LNCaP clone FGC (cell line): ENCODE measurements at regions not wholly inside any gene's neighbourhood (a gene's known extent, or its start where the extent isn't known, plus 50 kb on each side); places are given as distances from the start of the nearest gene placed in this dataset.
A peak's percentile ranks its signal among the peaks of the same experiment; 100 is the strongest.
"Not testable (repeated sequence)": the region's sequence is repeated elsewhere in the genome, so short reads cannot be mapped to it uniquely, and the experiment has no call there.

Experiments used
- DNase-seq: peaks from one replicate; pipeline ENCODE4 v3.0.0-alpha.2; 2011; ENCODE audit warnings: low read depth
- H3K4me3 ChIP-seq: 2 replicates; pipeline ENCODE4 v1.5.1; 2011; ENCODE audit warnings: mild to moderate bottlenecking, low read depth, low read length, control low read depth
- TF ChIP-seq, protein P1 (sequence below): IDR thresholded peaks from 2 replicates; pipeline ENCODE4 v1.5.1; 2012; ENCODE audit warnings: mild to moderate bottlenecking; ENCODE audit not compliant: control insufficient read depth, insufficient read depth; ENCODE audit errors: extremely low read depth

DNA sequence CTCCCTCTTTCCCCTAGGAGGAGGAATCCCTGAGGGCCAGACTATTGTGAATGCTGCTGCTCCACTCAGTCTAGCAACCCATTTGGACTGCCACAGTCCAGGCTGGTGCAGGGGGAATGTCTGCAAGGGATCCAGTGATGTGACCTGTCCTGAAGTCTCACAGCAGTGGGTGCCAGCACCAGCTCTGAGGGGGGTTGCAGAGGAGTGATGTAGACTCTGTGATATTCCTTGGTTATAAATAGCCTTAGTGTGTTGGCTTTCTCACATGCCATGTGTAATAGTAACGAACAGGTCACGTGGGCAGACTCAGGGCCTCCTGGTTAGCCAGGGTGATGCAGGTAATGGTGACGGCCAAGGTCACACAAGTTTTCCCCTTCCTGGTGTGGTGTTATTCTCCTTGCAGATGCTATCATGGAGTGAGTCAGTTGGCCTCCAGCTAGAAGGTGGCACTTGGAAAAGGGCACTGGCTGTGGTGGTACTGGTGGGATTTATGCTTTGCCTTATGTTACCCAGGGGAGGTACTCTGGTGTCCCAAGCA, 404.4 kb downstream of the UTRN start:
- TF ChIP-seq, protein P1, sequence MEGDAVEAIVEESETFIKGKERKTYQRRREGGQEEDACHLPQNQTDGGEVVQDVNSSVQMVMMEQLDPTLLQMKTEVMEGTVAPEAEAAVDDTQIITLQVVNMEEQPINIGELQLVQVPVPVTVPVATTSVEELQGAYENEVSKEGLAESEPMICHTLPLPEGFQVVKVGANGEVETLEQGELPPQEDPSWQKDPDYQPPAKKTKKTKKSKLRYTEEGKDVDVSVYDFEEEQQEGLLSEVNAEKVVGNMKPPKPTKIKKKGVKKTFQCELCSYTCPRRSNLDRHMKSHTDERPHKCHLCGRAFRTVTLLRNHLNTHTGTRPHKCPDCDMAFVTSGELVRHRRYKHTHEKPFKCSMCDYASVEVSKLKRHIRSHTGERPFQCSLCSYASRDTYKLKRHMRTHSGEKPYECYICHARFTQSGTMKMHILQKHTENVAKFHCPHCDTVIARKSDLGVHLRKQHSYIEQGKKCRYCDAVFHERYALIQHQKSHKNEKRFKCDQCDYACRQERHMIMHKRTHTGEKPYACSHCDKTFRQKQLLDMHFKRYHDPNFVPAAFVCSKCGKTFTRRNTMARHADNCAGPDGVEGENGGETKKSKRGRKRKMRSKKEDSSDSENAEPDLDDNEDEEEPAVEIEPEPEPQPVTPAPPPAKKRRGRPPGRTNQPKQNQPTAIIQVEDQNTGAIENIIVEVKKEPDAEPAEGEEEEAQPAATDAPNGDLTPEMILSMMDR: no peak
- no peak for DNase-seq
- H3K4me3 ChIP-seq: no peak overlapping the region

DNA sequence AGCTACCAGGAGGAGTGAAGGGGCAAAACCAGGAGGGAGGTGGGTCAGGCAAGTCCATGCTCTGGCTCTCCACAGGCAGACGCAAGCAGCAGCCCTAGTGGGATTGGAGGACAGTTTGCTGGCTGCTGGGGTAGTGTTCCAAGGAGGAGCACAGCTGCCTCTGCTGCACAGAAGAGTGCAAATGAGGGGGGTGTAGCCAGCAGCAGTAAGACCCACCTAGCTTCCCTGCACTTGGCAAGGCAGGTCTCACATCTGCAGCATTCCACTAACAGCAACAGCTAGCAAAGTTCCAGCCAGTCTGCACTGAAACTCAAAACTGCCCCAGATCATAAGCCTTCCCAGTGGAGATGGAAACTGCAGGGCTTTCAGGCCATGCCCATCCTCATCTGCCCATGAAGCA, 405.0 kb downstream of the UTRN start:
- TF ChIP-seq, protein P1: no peak
- H3K4me3 ChIP-seq: no peak overlapping the region
- DNase-seq: no peak

DNA sequence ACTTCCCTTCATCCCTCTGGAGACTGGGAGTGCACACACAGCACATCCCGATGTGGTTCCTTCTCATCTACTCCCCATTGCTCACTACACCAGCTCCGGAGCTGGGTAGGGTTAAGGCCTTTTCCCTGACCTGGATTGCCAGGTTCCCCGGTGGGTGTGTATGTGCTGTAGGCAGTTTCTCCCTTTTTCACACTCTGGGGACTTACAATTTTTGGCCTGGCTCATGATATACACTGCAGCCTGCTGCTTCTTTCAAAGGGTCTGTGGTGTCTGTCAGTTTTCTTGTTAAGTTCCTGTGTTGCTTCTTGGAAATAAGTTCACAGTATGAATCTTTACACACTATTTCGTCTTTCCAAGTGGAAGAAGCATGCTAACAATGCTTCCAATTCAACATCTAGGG, 405.5 kb downstream of the UTRN start:
- DNase-seq: no peak
- TF ChIP-seq, protein P1: no peak

DNA sequence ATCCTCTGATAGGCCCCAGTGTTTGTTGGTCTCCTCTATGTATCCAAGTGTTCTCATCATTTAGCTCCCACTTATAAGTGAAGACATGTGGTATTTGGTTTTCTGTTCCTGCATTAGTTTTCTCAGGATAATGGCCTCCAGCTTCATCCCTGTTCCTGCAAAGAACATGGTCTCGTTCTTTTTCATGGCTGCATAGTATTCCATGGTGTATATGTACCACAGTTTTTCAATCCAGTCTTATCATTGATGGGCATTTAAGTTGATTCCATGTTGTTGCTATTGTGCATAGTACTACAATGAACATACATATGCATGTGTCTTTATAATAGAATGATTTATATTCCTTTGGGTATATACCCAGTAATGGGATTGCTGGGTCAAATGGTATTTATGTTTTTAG, 406.9 kb downstream of the UTRN start:
- H3K4me3 ChIP-seq, DNase-seq: not testable (repeated sequence)

More for the DNA sequence above, 405.5 kb downstream of the UTRN start:
- no peak overlapping the region for H3K4me3 ChIP-seq

DNA sequence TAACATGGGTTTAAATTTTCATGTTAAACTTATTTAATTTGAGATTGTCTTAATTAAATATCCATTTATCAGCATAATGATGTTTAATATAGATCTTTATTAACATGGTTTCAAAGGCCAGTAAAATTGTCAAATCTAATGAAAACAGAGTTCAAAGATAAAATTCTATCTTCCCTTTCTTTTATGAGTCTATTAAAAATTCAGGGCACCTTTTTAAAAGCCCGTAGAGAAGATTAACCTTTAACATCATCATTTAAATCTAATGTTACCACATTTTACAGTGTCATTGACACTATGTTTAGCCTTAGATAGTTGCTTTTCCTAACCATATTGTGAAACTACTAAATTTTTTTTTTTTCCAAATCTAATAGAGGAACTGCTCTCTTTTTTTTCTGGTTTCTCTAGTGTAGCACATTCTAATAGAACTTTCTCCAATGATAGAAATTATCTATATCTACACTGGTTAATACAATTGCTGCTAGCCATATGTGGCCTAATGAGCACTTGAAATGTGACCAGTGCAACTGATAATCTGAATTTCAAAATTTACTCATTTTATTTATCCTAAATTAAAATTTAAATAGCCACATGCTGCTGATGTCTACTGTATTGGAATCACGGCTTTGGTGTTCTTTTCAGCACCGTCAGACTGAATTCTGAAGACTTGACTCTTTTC, 410.9 kb downstream of the UTRN start:
- TF ChIP-seq, protein P1: no peak
- DNase-seq: no peak
- no peak overlapping the region for H3K4me3 ChIP-seq

DNA sequence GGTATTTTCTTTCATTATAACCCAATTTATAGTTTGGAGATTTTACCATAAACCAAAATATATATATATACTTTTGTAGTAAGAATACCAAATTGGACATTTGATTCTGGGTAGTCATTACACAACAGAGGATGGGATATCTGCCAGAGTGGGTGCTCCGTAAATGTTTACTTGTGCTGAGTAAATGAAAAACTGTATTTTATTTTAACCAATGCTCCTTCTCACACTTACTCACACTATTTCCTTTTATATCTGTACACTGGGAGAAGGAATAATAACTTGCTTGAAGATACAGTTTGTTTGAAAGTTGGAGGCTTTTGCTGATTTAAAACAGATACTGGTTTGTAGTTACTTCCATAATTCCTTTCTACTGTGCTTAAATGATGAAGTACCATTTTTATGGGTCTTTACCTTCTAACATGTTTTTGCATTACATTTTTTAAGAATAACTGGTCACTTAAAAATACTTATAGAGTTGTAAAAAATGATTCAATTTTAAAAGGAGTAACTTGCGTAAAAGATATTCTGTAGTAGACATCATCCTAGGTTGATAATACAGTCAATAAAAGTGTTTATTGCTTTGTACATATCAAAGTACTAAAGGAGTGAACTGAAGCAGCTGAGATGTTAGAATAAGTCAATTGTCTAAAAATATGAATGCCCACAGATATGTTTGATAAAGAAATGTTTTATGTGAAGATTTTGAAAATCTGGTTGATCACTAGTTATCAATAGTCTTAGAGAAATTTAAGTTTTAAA, 411.7 kb downstream of the UTRN start:
- TF ChIP-seq, protein P1: no peak
- peak; percentile 39 for DNase-seq
- peak overlapping the region; percentile 17; the same call in 1 of the 2 replicates for H3K4me3 ChIP-seq

DNA sequence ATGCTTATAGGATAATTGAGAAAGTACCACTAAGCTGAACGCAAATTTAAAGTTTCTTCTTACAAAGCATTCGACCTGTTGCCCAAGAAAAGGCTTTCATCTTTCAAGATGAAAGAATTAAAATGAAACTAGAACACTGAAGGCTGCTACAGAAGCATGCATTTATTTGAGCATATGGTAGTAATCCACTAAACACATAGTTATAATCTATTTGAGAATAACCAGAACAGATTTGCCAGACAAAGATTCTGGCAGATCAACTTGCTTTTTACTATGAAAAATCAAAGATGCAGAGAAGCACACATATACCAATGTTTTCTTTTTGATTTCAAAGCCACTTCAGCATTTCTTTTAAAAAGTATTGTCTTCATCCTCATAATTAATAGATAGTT, 412.2 kb downstream of the UTRN start:
- no peak for DNase-seq
- TF ChIP-seq, protein P1: no peak
- no peak overlapping the region for H3K4me3 ChIP-seq
